ENCODE measurements at regions not wholly inside any gene's neighbourhood (a gene's known extent, or its start where the extent isn't known, plus 50 kb on each side); places are given as distances from the start of the nearest gene placed in this dataset.

DNA sequence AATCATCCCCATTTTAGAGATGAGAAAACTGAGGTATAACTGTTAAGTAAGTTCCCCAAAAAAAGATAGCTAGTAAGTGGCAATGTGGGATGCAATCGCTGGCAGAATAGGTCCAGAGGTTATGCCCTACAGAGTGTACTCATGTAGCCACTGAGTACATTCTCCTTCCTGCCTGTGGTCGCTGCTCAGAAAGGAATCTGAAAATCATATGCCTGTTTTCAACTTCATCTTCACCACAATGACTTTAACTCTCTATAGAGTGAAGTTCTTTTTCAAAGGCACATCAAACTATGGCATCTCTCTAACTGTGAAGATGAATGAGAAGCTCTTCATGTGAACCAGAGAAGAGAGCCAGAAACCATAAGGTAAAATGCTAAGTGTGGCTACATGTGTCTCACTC lies 162.2 kb upstream of the SLC25A13 start:
- no peak overlapping the region for H3K4me3 Mint-ChIP-seq
- peaks cover 4% of the 10 kb centered on the region for H3K4me1 Mint-ChIP-seq
- no peaks in the 10 kb centered on the region for H3K36me3 Mint-ChIP-seq (ENCODE audit: low read depth)
- H3K9me3 Mint-ChIP-seq, result no peaks in the 10 kb centered on the region
- ATAC-seq (replicated peaks), result peak; percentile 42
- no peaks in the 10 kb centered on the region for H3K27me3 Mint-ChIP-seq
- no peak overlapping the region for H3K27ac Mint-ChIP-seq

DNA sequence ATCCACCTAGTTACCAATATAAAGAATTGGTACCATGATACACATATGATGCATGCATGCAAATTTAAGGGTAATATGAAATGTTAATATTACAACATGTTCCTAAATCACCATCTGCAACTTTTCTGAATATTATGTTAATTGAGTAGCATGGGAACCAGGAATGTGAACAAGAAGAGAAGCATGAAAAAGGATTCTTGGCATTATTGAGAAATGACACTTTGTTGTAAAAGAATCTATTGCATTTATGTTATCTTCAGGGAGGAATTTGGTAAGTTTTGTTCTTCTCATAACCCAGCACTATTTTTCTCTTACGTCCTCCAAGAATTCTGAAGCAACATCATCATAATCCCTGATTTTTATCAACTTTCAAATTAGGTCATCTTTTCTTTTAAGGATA lies 159.9 kb upstream of the SLC25A13 start:
- peaks cover 11% of the 10 kb centered on the region for H3K4me1 Mint-ChIP-seq
- no peaks in the 10 kb centered on the region for H3K27me3 Mint-ChIP-seq
- no peaks in the 10 kb centered on the region for H3K9me3 Mint-ChIP-seq
- ATAC-seq (replicated peaks), result no peak
- H3K4me3 Mint-ChIP-seq, result no peak overlapping the region
- H3K27ac Mint-ChIP-seq, result no peak overlapping the region
- H3K36me3 Mint-ChIP-seq (ENCODE audit: low read depth), result no peaks in the 10 kb centered on the region

GRCh38 chr7:96479015-96479645 lies 157.2 kb upstream of the SLC25A13 start:
- Mint-ChIP-seq H3K27me3 (peaks cover 4% of the 10 kb centered on the region), H3K36me3 (ENCODE audit: low read depth) (no peaks in the 10 kb centered on the region), H3K4me1 (peaks cover 11% of the 10 kb centered on the region), H3K9me3 (no peaks in the 10 kb centered on the region), H3K4me3 (peak overlapping the region; percentile 77), H3K27ac (peak overlapping the region; percentile 92)
- ATAC-seq (replicated peaks), result peak; percentile 80

DNA sequence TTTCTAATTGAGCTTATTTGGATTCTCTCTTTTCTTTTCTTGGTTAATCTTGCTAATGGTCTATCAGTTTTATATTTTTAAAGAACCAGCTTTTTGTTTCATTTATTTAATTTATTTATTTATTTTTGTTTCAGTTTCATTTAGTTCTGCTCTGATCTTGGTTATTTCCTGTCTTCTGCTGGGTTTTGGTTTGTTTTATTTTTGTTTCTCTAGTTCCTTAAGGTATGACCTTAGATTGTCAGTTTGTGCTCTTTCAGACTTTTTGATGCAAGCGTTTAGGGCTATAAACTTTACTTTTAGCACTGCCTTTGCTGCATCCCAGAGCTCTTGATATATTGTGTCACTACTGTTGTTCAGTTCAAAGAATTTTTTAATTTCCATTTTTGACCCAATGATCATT lies 149.7 kb upstream of the SLC25A13 start:
- no peaks in the 10 kb centered on the region for H3K36me3 Mint-ChIP-seq (ENCODE audit: low read depth)
- peaks cover 8% of the 10 kb centered on the region for H3K9me3 Mint-ChIP-seq
- peaks cover 9% of the 10 kb centered on the region for H3K4me1 Mint-ChIP-seq
- H3K27me3 Mint-ChIP-seq, result peaks cover 4% of the 10 kb centered on the region
- H3K4me3 Mint-ChIP-seq, result peak overlapping the region; percentile 47
- ATAC-seq (replicated peaks), result no peak
- H3K27ac Mint-ChIP-seq, result peak overlapping the region; percentile 51

- Mint-ChIP-seq H3K4me3 (no peak overlapping the region), H3K36me3 (ENCODE audit: low read depth) (no peaks in the 10 kb centered on the region), H3K27me3 (no peaks in the 10 kb centered on the region), H3K9me3 (no peaks in the 10 kb centered on the region), H3K27ac (no peak overlapping the region), H3K4me1 (no peaks in the 10 kb centered on the region)
- ATAC-seq (replicated peaks), result no peak
Measured at GRCh38 chr7:96452146-96452545, 130.2 kb upstream of the SLC25A13 start.

GRCh38 chr7:96449094-96449493 lies 127.2 kb upstream of the SLC25A13 start:
- Mint-ChIP-seq H3K27ac (no peak overlapping the region), H3K4me1 (no peaks in the 10 kb centered on the region), H3K27me3 (no peaks in the 10 kb centered on the region), H3K4me3 (no peak overlapping the region), H3K36me3 (ENCODE audit: low read depth) (no peaks in the 10 kb centered on the region), H3K9me3 (no peaks in the 10 kb centered on the region)
- ATAC-seq (replicated peaks), result no peak

DNA sequence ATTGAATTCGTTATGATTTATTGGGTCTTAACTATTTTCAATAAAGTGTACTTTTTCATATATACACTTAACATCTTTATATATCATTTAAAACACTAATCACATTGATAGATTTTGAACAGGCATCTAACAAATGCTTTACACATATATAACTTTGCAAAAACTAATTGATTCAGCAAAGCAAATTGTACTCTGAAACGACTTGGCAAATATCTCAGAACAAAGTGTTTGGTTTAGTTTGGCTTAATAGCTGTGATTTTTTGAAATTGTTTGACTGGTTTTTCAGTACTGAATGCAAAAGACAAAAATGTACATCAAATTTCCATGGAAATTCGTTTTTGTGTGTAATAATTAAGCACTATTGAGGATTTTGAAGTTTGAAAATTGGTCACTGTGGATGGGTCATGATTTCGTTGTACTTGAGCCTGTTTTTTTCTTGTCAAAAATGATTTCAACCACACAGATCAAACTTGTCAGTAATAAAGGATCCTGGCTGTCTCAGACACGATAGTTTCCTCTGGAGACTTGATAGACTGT lies 125.3 kb upstream of the SLC25A13 start:
- H3K36me3 Mint-ChIP-seq (ENCODE audit: low read depth), result no peaks in the 10 kb centered on the region
- no peak overlapping the region for H3K4me3 Mint-ChIP-seq
- H3K9me3 Mint-ChIP-seq, result no peaks in the 10 kb centered on the region
- no peak for ATAC-seq (replicated peaks)
- no peaks in the 10 kb centered on the region for H3K4me1 Mint-ChIP-seq
- no peaks in the 10 kb centered on the region for H3K27me3 Mint-ChIP-seq
- H3K27ac Mint-ChIP-seq, result no peak overlapping the region

DNA sequence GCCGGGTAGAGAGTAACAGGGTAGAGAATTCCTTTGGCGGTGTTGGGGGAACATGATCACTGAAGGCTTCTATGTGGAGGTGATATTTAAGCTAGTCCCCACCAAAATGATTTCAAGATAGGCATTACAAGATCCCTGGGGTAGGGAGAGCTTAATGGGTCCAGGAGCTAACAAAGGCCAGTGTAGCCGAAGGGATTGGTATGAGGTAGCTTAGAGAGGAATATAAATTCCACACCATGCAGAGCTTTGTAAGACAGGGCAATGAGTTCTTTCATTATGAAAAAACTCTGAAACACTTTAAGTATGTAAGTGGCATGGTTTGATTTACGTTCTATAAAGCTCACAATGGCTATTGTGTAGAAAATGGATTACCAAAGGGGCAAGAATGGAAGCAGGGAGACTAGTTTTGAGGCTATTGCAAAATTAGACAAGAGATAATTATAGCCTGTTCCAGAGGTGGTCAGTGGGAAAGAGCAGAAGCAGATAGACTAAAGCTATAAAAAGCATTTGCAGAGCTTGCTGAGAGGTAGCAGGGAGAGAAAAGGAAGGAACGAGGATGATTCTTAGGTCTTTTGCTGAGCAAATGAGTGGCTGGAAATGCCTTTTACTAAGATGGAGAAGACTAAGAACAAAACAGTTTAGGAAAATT lies 119.7 kb upstream of the SLC25A13 start:
- H3K4me1 Mint-ChIP-seq, result no peaks in the 10 kb centered on the region
- H3K36me3 Mint-ChIP-seq (ENCODE audit: low read depth), result no peaks in the 10 kb centered on the region
- no peak overlapping the region for H3K27ac Mint-ChIP-seq
- ATAC-seq (replicated peaks), result no peak
- H3K4me3 Mint-ChIP-seq, result no peak overlapping the region
- H3K9me3 Mint-ChIP-seq, result peaks cover 8% of the 10 kb centered on the region
- peaks cover 8% of the 10 kb centered on the region for H3K27me3 Mint-ChIP-seq

DNA sequence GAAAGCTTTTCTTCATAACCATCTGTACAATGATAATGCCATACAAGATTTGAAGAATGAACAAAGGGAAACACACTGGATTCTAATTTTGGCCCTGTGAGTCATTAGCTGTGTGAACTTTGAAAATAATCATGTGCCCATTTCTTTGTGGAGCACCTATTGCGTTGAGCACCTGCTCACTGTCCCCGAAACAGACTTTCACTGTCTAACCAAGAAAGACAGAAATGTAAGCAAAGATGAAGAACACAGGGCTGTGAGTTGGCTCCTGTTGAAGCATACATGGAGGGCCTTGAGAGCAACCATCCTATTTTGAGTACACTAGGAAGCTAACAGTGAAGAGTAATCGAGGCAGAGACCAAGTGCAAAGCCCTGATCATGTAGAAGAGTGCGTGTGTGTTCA lies 118.4 kb upstream of the SLC25A13 start:
- Mint-ChIP-seq H3K27me3 (peaks cover 11% of the 10 kb centered on the region), H3K4me1 (no peaks in the 10 kb centered on the region), H3K27ac (no peak overlapping the region), H3K36me3 (ENCODE audit: low read depth) (no peaks in the 10 kb centered on the region), H3K9me3 (peaks cover 11% of the 10 kb centered on the region), H3K4me3 (no peak overlapping the region)
- no peak for ATAC-seq (replicated peaks)

- no peak for ATAC-seq (replicated peaks)
- Mint-ChIP-seq H3K4me3 (no peak overlapping the region), H3K36me3 (ENCODE audit: low read depth) (no peaks in the 10 kb centered on the region), H3K4me1 (no peaks in the 10 kb centered on the region), H3K27ac (no peak overlapping the region), H3K27me3 (peaks cover 11% of the 10 kb centered on the region), H3K9me3 (peaks cover 11% of the 10 kb centered on the region)
Measured at GRCh38 chr7:96436880-96437279, 115.0 kb upstream of the SLC25A13 start.

DNA sequence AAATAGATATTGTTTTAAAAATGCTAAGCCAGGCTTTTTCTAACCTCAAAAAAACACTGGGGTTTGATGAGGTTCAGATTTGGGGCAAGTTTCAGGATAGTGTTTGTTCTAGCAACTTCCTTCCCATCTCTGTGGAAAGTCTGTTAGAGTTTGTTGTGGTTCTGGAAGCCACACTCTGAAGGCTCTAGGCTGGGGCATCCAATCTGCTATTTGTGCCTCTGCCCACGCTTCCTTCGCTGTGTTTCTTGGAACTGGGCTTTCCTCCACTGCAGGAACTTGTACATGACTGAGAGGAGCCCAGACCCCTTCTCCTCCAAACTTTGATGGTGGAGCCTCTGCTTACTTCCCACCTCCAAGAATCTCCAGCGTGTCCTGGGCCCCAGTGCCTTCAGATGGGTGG lies 108.5 kb upstream of the SLC25A13 start:
- ATAC-seq (replicated peaks), result peak; percentile 38
- no peak overlapping the region for H3K27ac Mint-ChIP-seq

DNA sequence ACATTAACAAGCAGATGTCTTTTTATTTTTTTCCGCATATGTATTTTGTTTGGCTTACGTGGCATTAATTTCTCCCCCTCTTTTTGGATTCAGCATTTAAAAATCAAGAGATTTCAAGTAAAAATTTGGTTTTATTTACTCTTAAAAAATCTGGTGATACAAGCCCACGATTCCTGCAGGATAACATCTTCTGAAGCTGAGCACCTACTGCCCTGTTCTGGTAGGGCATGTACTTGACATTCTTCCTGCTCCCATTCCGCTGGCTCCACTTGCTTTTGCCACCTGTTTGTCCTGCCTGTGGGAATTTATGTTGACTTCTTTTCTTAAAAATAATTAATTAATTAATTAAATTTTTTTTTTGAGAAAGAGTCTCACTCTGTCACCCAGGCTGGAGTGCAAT lies 105.2 kb upstream of the SLC25A13 start:
- Mint-ChIP-seq H3K27ac (no peak overlapping the region), H3K36me3 (ENCODE audit: low read depth) (no peaks in the 10 kb centered on the region), H3K4me3 (no peak overlapping the region), H3K27me3 (peaks cover 18% of the 10 kb centered on the region), H3K4me1 (no peaks in the 10 kb centered on the region), H3K9me3 (no peaks in the 10 kb centered on the region)
- no peak for ATAC-seq (replicated peaks)

More for the DNA sequence above, 108.5 kb upstream of the SLC25A13 start:
- H3K27me3 Mint-ChIP-seq, result peaks cover 18% of the 10 kb centered on the region
- H3K4me1 Mint-ChIP-seq, result no peaks in the 10 kb centered on the region
- no peak overlapping the region for H3K4me3 Mint-ChIP-seq
- H3K9me3 Mint-ChIP-seq, result no peaks in the 10 kb centered on the region
- H3K36me3 Mint-ChIP-seq (ENCODE audit: low read depth), result no peaks in the 10 kb centered on the region

DNA sequence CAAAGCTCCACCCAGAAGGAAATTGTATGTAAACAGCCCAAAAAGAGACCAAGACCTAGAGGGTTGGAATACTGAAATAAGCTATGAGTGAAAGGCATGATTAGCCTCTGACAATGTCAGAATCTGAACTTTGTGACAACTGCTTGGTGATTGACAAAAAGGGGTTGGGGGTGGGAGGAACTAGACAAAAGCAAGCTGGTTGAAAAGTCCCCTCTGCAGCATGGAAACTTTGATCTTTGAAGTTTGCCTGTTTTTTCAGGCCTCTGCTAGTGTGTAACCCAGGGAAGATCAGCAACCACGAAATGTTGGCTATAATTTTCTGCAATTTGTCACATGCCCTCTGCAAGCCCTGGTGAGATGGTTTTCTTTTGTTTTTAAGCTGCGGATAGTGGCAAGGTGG lies 104.8 kb upstream of the SLC25A13 start:
- no peak for ATAC-seq (replicated peaks)
- Mint-ChIP-seq H3K4me3 (no peak overlapping the region), H3K9me3 (no peaks in the 10 kb centered on the region), H3K4me1 (no peaks in the 10 kb centered on the region), H3K27ac (no peak overlapping the region), H3K27me3 (peaks cover 18% of the 10 kb centered on the region), H3K36me3 (ENCODE audit: low read depth) (no peaks in the 10 kb centered on the region)

GRCh38 chr7:96426027-96426426 lies 104.1 kb upstream of the SLC25A13 start:
- no peaks in the 10 kb centered on the region for H3K36me3 Mint-ChIP-seq (ENCODE audit: low read depth)
- no peaks in the 10 kb centered on the region for H3K9me3 Mint-ChIP-seq
- H3K4me3 Mint-ChIP-seq, result no peak overlapping the region
- H3K4me1 Mint-ChIP-seq, result no peaks in the 10 kb centered on the region
- H3K27me3 Mint-ChIP-seq, result peaks cover 18% of the 10 kb centered on the region
- no peak for ATAC-seq (replicated peaks)
- no peak overlapping the region for H3K27ac Mint-ChIP-seq

DNA sequence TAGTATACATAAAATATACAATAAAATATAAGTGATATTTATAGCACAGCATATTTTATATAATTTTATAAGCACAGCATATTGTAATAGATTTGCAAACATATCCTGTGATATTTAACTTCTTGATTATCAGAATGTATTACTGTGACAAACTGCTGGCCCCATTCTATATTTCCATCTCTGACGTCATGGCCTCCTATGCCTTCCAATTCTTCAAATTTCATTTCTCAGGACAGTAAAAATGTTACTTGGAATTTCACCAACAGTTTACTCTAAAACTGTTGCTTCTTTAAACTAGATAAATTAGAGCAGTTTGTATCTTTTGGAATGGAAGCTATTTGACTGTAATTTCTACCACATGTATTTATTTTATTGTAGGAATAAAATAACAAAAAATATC lies 102.5 kb upstream of the SLC25A13 start:
- H3K27me3 Mint-ChIP-seq, result peaks cover 18% of the 10 kb centered on the region
- ATAC-seq (replicated peaks), result no peak
- no peak overlapping the region for H3K4me3 Mint-ChIP-seq
- no peak overlapping the region for H3K27ac Mint-ChIP-seq
- no peaks in the 10 kb centered on the region for H3K4me1 Mint-ChIP-seq
- H3K36me3 Mint-ChIP-seq (ENCODE audit: low read depth), result no peaks in the 10 kb centered on the region
- no peaks in the 10 kb centered on the region for H3K9me3 Mint-ChIP-seq
